GM04504 (cell line): ENCODE measurements at regions not wholly inside any gene's neighbourhood (a gene's known extent, or its start where the extent isn't known, plus 50 kb on each side); places are given as distances from the start of the nearest gene placed in this dataset.

Experiments
- DNase-seq: peaks from one replicate; pipeline ENCODE4 v3.0.0-alpha.2; 2012; ENCODE audit warnings: low read depth

DNA sequence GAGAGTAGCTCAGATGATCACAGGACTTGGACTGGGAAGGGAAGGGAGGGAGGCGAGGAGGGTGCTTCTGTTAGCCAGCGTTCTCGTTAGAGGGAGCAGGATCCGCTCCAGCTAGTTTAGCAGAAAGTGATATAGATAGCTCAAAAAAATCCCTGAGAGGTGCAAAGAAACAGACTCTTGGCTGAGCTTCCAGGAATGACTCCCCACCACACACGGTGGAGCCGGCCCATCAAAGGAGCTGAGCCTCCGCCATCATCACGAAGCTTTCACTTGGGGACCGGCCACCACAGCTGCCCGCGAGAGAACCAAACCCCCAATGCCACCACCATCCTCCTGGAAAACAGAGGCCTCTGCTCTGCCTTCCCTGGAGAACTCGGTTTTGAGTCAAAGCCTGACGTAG is 124.6 kb upstream of the BCL2L14 start:
- no peak for DNase-seq

DNA sequence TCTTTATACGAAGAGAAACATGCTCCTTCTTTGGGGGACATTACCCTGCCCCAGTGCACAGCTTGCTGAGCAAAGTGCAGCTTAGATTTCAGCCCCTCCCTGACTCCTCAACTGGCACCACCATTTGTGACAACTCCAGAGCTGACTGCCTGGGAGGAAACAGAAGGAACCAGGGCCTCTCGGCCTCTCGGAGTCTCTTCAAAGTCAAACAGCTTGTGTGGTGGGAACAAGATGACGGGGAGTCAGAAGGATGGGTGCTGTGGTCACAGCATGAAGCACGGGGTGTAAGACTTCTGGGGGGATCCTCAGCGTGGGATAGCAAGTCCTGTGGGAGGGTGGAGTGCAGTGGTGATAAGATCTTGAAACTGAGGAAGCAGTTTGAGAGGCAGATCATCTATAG is 123.5 kb upstream of the BCL2L14 start:
- DNase-seq, result no peak

DNA sequence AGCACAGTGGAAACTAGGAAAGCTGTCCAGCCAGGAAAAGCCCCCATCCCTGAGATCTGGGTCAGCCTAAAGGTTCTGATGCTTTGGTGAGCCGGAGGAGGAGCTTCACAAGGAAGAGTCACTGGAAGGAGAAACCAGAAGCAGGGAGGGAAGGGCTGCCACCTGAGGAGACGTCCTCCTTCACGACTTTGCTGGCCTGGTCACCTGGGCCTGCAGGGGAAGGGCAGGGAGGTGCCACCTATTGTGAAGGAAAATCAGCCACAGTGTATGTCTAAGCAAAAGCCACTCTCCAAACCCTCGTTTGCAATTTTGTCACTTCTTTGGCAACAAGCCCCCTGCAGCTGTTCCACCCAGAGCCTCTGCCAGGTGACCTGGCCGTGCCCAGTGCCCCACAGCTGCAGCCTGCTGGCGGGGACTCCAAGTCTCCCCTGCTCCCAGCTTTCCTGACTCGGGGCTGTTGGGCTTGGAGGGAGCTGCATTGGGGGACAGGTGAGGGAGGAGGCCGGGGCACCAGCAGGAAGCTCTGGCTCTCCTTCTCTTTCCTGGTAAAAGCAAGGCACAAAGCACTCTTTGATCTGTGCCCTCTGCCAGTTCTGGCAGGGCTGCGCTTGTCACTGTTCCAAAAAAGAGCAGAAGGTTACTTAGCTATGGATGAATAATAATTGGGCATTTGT is 120.9 kb upstream of the BCL2L14 start:
- no peak for DNase-seq

DNA sequence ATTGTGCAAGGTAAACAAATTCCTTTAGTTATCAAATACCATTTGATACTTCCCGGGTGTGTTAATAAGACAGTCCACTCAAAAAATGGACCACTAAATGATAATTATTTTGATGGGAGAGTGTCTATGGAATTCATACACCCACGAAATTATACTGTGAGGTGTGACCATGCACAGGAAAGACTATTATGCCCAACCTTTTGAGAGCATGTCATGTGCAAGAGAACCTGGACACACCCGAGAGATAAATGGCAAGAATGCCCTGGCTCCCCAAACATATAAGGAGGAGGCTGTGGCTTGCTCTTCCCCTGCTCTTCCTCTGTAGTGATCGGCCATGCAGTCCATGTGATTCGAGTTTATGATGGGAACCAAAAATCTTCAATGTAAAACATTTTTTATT is 119.5 kb upstream of the BCL2L14 start:
- DNase-seq, result no peak

DNA sequence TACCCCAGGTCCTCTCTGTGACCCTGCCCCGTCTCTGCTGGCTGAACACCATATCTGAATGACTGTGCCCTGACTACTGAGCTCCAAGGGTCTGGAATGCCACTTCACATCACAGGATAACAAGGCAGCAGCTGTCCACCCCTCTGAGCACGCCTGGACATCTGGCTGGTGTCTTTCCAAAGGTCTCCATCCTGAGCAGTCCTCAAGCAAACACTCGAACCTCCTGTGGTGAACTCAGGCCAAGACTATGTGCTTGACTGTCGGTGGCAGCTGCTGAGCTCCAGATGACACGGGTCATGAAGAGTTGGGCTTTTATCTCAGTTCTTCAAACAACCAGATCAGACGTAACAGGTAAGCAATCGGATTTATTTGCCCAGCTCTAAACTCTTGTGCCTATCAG is 117.2 kb upstream of the BCL2L14 start:
- DNase-seq, result no peak

DNA sequence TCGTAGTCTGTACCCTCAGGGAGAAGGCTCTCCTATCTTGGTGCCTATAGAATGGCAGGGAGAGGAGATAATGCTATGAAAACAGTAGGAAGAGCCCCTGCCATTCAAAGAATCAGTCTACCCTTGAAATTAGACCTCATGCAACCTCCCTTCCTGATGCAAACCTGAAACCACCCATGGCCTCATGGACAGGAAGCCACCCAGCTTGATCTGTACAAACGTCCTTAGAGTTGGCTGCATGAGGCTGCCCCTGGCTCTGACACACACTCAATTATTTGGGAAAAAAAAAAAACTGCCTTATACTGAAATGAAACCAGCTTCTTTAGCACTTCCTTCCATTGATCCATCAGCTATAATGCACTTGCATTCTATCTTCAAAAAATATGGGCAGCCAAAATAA is 116.6 kb upstream of the BCL2L14 start:
- DNase-seq, result no peak

DNA sequence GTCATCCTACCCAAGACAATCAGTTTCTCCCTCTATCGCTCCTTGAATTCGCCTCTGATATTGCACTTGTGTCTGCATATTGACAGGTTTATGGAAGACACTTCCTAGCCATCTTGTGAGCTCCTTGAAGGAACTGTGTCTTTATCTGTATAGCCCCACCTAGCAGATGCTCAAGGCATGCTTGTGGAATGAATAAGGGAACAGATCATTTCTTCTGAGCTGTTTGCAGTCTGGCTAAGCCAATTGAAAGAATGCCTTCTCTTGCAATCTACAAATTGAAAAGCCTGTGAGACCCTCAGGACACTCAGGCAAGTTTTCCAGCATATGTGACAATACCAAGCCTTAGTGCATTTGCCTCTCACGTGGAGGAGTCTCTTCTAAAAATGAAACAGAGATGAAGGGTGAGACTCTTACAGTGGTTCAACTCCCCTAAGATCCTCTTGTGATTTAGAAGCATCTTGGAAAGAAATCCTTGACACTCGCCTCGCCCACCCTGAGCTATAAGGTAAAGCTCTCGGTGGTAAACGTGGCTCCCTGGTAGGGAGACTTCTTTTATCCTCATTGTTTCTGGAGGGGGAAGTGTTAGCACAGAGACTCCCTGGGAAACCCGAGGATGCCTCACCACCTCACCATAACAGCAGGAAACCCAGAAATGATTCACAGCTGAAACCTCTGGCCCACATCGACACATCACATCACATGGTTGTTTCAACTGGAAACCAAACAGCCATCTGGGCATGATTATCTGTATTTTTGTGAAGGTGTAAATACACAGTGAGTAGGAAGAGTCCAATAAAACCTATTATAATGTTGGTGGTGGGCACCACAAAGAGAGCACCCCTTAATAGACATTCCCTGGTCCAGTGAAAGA is 112.3 kb upstream of the BCL2L14 start:
- peak; percentile 88 for DNase-seq

DNA sequence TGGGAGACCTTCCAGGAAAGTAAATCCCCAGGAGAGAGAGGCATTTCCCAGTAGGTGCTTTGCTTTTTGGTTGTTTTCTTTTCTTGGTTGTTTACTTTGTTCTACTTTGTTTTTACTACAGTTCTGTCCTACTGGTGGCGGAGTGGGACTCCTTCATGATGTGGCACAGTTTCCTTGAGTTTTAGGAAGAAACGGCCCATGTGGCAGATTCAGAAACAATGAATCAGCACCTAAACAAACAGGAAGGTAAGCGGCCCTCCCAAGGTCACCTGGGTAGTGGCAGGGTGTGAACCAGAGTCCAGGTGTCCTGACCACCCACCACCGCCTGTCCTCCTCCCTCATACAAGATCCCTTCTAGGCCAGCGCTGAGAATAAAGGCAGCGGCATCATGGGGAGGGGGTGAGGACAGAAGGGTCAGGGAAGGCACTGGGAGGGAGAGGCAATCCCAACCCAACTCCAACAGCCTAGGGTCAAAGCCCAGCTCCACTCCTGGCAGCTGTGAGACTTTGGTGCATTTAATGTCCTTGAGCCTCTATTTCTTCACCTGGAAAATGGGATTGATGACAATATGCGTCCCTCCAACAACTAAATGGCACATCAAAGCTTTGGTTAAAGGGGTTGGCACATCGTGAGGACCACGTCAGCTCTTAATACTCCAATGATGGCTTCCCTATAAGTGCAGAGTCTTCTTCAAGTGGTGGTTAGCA is 111.5 kb upstream of the BCL2L14 start:
- DNase-seq, result no peak

DNA sequence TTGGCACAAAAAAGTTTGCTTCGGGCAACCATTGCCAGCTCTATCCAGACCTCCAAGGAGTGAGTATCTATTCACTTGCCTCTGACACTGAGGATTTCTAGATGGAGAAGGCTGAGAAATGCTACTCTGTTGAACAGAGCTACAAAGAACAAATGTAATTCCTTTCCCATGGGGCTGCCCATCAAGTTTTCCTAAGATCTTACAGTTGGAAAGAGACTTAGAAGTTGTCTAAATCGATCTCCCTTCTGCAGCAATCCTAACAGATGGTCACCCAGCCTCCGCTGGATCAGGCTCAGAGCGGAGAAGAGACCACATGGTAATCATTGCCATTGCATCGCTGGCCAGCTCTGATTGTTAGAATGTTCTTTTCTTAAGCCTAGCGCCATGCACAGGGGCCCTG is 110.1 kb upstream of the BCL2L14 start:
- no peak for DNase-seq

DNA sequence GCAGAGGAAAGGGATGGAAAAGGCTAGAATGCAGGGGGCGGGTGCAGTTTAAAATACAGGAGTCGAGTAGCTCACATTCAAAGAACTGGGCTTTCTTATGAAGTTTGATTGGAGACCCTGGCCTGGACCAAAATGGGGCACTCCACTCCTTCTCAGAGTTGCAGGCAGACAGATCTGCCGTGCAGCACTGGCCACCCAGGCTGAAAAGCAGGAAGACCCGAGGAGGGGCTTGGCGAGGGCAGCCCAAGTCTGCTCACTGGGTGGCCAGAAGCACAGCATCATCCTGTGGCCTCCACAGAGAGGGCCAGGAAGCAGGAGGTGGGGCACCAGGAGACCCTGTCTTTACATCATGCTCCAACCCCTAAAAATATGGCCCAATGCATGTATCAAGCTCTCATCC is 109.1 kb upstream of the BCL2L14 start:
- DNase-seq, result no peak

DNA sequence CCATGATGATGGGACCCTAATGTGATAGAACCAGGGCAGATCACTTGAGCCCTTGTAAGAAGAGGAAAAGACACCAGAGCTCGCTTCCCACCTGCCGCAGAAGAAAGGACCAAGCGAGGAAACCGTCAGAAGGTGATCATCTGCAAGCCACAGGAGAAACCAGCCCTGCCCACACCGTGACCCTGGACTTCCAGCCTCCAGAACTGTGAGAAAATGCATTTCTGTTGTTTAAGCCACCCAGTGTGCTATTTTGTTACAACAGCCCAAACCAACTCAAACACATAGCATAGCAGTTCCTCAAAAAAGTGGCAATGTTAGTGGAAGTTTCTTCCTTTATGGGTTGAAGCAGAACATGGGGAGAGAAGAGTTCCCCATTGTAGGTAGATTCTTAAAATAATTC is 107.9 kb upstream of the BCL2L14 start:
- DNase-seq, result no peak

DNA sequence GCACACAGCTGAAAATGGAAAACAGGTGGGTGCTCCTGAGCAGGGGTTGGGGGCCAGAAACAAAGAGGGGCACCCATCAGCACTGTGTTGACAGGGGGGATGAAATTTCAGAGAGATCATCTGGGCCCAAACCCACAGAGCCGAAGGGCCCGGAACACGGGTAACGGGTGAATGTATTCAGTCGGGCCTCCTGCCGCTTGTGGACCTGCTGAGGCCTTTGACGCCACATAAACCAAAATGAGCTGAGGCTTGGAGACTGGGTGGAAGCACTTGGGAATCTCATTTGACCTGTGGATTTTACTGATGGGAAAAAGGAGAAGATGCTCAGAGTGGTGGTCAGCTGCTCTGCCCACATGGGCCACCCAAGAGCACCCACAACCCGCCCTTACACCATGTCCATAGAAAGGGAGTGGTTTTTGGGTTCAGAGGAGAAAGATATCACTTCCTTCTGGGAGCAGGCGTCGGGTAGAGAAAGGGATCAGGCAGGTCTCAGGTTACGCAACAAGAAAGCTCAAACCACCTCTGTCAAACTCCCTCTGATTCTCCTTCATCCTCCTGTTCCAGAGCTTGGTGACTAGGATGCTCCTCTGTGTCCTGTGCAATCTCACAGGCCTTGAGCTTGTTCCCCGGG is 106.8 kb upstream of the BCL2L14 start:
- DNase-seq, result no peak

DNA sequence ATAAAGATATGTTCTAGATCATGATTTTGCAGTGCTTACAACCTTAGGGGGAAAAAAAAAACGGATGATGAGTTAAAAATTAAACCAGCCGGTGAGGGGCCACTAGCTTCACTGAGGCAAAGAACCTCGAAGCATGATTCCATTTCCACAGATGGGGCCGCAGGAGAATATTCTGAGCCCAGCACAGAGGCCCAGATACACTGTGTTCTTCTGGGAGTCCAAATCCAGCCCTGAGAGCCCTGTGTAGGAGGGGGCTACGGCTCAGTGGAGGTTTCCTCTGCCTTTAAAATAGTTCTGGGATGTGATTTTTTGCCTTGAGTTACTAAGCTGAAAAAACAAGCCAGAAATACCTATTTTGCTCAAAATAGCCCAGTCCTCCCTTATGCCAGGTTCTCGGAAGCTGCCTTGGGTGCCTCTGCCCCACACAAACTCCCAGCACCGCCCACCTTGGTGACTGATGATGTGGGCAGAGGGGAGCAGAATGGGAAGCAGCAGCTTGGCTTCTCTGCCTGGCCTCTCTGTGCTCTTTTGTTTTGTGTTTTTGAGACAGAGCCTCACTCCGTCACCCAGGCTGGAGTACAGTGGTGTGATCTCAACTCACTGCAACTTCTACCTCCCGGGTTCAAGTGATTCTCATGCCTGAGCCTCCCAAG is 105.4 kb upstream of the BCL2L14 start:
- no peak for DNase-seq

DNA sequence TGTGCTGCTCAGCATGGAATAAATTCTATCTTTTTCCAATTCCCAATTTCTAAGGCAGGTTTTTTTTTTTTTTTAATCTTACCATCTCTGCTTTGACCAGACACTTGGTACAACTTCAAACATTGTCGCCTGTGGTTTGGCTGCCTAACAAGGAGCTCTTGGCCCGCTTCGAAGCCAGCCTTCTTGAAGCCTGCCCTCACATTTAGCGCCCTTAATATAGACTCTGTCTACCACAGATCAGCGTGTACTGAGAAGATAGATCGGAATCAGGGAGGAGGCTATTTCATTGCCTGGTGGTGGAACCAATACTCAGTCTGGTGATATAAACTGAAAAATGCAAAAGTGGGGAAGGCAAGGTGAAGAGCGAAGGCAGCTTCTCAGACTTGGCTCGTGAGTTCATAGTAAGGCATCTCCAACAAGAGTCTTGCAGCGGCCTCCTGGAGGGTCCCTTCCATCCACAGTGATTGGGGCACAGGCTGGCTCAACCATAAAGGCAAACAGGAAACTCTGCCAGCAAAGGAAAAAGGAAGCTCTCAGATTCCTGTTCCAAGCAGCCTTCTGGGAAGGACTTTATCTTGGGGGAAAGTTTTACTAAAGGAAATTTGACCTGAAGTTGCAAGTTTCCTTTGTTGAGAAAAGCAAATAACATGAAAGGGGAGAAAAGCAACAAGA is 103.2 kb upstream of the BCL2L14 start:
- DNase-seq, result no peak

DNA sequence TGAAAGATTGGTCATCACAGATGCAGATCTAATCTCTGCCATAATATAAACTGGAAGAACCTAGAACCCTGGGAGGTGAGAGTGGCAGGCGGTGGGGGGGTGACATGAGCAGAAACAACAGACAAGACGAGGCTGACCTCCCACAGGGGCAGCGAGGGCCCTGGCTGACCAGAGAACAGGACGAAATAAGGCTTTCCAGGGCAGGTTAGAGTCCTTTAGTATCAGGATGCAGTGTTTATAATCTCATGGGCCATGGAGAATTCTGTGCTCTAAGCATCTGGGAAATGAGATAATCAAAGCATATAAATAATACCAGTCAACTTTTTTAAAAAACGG is 102.7 kb upstream of the BCL2L14 start:
- no peak for DNase-seq

DNA sequence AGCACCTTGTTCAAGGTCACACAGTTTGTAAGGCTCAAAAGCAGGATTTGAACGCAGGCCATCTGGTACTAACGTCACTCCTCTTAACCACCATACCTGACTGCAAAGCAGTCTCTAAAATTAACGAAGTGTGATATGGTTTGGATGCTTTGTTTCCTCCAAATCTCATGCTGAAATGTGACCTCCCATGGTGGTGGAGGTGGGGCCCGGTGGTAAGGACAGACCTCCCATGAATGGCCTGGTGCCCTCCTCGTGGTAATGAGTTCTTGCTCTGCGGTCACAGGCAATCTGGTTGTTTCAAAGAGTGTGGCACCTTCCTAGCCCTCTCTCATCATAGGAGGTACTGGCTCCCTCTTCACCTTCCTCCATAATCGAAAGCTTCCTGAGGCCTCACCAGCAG is 102.2 kb upstream of the BCL2L14 start:
- no peak for DNase-seq

DNA sequence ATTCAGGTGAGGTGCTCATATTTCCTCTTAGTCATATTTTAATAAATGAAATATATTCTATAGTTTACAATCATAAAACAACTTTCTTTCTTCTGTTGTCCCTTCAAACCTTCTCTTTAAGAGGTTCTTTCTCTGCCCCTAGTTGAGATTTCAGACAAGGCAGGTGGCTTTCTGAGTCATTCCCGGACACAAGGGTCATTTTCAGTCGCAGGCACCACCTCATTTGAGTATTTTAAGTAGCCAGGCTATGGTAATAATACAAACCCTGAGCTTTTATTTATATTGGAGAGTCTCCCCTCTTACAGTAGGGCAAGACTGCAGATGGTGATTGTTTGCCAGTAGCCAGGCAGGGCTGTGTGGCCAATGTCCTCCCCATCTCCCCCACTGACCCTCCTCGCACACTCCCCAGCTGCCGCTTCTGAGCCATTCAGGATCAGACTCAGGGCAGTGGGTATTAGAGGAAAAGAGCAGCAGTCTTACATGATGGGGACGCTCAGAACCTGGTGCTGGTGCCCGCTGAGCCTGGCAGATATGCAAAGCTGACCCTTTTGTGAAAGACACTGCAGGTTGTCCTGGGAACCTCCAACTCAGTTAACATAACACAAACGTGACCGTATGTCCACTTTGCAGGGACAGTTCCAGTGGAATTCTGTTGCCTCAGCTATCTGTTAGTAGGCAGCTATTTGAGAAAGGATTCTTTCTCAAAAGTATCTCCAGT is 101.1 kb upstream of the BCL2L14 start:
- DNase-seq, result no peak

DNA sequence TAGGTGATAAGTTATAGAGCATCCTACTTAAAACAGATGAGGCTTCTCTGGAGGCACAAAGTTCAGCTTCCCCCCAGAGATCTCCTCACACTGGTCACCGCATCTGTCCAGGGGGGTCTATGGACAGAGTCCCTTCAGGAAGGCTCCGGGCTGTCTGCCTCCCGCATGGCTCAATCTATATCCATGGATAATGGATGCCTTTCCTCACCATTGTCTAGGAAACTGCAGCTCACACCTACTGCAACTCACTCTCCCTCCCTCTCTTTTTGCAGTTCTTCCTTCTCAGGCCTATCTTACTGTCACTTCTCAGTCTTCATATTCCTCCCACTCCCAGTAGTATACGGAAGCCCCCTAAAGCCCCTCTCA is 100.6 kb upstream of the BCL2L14 start:
- DNase-seq, result no peak

DNA sequence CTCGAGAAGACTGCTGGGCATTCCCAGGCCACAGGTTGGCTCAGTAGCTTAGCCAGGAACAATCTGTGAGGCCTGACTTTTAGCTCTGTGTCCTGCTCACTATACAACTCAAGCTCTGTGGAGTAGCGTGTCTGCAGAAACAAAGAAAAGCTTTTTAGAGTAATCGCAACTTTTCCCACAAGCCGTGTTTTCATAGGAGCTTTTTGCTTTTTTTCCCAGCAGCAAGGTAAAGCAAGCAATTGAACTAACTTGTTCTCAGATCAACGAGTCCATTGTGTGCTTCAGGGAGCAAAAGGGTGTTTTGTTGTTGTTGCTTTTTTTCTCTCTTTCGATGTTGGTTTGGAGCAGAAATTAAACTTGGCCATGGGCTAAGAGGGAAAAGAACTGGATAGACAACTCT is 97.3 kb upstream of the BCL2L14 start:
- no peak for DNase-seq

DNA sequence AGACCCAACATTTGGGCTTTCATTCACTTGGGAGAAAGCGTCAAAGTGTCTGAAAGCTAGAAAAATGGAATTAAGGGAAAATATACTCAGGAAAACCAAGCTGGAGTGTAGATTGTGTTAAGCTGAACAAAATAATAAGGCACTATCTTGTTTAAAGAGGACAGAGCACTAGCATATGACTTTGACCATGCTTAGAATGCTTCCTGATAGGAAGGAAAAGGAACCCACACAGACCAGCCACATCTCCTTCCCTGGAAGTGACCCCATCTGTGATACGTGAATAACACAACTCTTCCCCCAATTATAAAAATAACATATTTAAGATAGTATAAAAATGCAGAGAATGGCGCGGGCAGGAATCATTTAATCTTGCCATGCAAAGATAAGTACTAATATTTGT is 94.7 kb upstream of the BCL2L14 start:
- no peak for DNase-seq

DNA sequence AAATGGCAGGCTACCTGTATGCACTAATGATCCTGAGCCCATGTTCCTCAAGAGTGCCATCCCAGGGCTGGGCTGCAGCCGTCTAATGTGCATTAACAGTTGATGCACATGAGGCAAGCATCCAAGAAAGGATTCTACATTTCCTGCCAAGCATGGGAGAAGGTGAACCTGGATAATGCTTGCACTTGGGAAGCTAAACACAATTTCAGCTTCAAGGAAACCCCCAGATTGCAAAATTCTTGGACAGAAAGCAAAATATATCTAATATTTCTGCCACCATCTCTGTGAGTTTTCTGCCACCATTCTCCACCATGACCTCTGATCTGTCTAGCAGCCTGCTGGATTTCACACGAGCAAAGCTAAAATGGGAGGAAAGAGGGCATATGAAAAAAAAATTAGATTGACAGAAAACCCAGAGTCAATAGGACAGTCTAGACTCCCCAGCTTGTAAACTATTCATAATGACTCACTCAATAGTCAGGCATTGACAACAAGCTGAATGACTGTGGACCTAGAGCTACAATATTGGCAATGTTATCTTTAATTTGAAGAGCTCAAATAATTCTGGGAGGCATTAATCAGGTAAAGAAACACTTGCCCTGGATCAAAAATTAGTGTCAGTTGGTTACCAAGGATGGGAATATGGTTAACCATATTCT is 91.9 kb upstream of the BCL2L14 start:
- DNase-seq, result no peak
